Adipocyte (in vitro differentiated cells): ENCODE measurements at regions not wholly inside any gene's neighbourhood (a gene's known extent, or its start where the extent isn't known, plus 50 kb on each side); places are given as distances from the start of the nearest gene placed in this dataset.
A peak's percentile ranks its signal among the peaks of the same experiment; 100 is the strongest.

Source experiments
- DNase-seq: peaks from one replicate; pipeline ENCODE4 v3.0.0-alpha.2; 2015; ENCODE audit warnings: low read depth
- H3K27me3 ChIP-seq: replicated peaks from 2 replicates; pipeline ENCODE4 v1.7.0; 2013; ENCODE audit warnings: mild to moderate bottlenecking, low read length, moderate library complexity; ENCODE audit not compliant: control insufficient read depth, insufficient read depth
- H3K36me3 ChIP-seq: 2 replicates; pipeline ENCODE4 v1.7.0; 2013; ENCODE audit warnings: low read length, mild to moderate bottlenecking, moderate library complexity; ENCODE audit not compliant: control insufficient read depth, insufficient read depth, severe bottlenecking
- H3K4me1 ChIP-seq: 2 replicates; pipeline ENCODE4 v1.7.0; 2013; ENCODE audit warnings: mild to moderate bottlenecking, low read length, moderate library complexity; ENCODE audit not compliant: control insufficient read depth, insufficient read depth
- H3K4me3 ChIP-seq: 2 replicates; pipeline ENCODE4 v1.7.0; 2013; ENCODE audit warnings: mild to moderate bottlenecking, low read length, moderate library complexity
- H3K9ac ChIP-seq: 2 replicates; pipeline ENCODE4 v1.7.0; 2013; ENCODE audit warnings: mild to moderate bottlenecking, low read length, moderate library complexity
- H3K9me3 ChIP-seq: 2 replicates; pipeline ENCODE4 v1.7.0; 2013; ENCODE audit warnings: mild to moderate bottlenecking, low read length, moderate library complexity; ENCODE audit not compliant: control insufficient read depth

DNA sequence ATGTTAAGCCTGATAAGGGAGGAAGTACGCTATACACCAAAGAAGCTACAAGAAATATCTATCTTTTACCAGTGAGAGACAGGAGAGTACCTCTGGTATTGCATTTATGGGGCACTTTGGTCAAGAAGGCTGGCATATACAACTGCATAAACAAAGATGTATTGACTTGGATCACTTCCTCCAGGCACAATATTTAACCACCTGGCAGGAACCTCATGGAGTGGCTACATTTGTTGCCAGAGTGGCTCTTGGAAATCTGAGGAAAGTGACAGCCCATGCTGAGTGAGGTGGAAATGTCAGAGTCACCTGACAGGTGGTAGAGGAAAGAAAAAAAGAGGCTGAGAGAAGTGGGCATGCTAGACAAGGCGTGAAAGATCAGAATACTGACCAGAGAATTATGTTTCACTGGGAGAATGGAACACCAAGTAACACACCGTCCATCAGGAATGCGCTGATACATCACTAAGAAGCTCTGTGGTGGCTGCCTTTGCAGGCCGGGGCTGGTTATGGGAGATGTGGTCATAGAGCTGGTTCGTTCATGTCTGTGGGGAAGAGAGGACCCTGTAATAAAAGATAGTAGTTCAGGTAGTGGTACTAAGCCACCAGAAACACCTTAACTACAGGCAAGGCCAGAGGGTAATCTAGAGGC is 61.4 kb upstream of the UFL1 start:
- Histone ChIP-seq H3K4me1 (no peaks in the 10 kb centered on the region), H3K4me3 (no peak overlapping the region), H3K36me3 (no peaks in the 10 kb centered on the region), H3K9ac (no peak overlapping the region), H3K27me3 (no peaks in the 10 kb centered on the region), H3K9me3 (no peaks in the 10 kb centered on the region)
- no peak for DNase-seq

DNA sequence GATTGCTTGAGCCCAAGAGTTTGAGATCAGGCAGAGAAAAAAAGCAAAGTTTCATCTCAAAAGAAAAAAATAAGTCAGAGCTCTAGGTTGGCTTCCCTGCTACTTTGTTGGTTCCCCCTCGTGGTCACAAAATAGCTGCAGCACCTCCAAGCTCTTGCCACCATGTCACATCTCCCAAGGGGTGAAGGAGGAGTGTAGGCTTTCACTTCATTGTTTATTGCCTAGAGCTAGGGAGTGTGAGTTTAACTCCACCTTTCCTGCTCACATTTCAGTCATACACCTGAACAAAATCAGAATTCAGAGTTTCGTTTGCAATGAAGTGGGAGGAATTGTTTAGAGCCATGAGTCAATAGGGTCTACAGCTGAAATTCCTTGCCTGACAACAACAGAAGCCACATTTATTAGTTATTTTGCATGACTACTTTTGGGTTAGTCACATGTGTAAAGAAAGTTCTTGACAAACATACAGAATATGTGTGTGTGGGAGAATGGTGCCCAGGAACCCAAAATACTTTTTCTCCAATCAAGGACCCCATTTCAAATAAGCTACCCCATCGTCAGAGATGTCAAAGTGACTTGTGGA is 56.2 kb upstream of the UFL1 start:
- Histone ChIP-seq H3K36me3 (no peaks in the 10 kb centered on the region), H3K9ac (no peak overlapping the region), H3K27me3 (no peaks in the 10 kb centered on the region), H3K9me3 (no peaks in the 10 kb centered on the region), H3K4me1 (no peaks in the 10 kb centered on the region), H3K4me3 (no peak overlapping the region)
- no peak for DNase-seq

DNA sequence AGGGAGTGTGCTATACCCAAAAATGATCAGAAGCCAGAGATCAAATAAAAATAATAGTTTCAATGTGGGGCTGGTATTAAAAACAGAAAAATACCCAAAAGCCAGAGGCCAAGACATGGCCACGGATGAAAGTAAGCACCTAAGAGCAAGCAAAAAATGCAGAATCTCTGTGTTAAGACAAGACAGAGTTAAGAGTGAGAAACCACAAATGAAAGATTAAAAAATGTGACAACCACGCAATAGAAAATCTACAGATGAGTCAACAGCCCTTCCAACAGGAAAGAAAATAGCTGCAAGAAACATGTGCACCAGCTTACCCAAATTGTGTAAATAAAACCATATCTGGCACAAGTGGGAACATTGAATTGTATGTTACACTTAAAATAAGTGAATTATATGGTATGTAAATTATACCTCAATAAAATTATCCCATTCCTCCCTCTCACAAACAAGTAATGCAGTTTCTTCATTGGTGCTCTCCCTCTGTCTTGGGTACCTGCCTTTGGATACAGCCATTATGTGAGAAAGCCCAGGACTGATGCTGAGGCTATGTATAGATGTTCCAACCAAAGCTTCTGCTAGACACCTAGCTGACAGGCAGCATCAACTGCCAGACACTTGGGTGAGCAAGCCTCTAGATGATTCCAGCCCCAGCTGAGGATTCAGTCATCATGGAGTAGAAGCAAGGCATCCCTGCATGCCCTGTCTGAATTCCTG is 55.3 kb upstream of the UFL1 start:
- Histone ChIP-seq H3K9me3 (no peaks in the 10 kb centered on the region), H3K4me3 (no peak overlapping the region), H3K36me3 (no peaks in the 10 kb centered on the region), H3K27me3 (no peaks in the 10 kb centered on the region), H3K4me1 (no peaks in the 10 kb centered on the region), H3K9ac (no peak overlapping the region)
- no peak for DNase-seq

DNA sequence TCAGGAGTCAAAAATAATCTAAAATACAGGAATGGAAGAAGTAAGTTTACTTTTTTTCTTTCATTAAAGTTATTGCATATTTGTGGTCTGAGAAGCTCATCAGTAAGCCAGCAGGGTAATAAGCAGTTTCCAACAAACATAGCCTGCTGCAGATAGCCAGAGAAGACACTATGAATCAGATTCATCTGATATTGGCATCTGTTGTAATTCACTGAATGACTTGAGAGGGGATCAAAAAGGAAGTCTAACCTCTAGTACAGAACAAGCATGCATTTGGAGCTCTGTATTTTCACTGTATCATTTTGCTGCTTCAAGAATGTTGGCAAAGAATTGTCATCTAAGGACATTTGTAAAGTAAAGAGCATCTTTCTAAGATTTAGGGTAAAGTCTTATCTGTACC is 53.8 kb upstream of the UFL1 start:
- no peak for DNase-seq
- no peak overlapping the region for H3K9ac ChIP-seq
- no peaks in the 10 kb centered on the region for H3K4me1 ChIP-seq
- H3K27me3 ChIP-seq = no peaks in the 10 kb centered on the region
- H3K9me3 ChIP-seq = no peaks in the 10 kb centered on the region
- no peaks in the 10 kb centered on the region for H3K36me3 ChIP-seq
- no peak overlapping the region for H3K4me3 ChIP-seq

DNA sequence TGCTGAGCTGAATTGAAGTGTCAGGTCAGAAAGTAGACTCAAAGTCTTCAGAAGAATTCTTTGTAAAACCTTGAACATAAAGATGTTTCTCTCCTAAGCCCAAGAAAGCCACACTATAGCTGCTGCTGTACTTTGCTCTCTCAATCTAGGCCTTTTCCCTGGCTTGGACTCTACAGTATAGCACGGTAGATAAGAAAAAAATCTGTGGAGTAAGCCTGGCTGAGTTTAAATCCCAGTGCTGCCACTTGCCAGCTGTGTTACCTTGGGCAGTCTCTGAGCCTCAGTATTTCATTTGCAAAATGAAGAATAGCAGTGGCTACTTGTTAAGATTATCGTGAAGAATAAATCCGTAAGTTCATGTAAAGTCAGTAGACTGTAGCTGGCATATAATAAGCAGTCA is 53.3 kb upstream of the UFL1 start:
- no peak for DNase-seq
- no peaks in the 10 kb centered on the region for H3K36me3 ChIP-seq
- H3K27me3 ChIP-seq = no peaks in the 10 kb centered on the region
- H3K9me3 ChIP-seq = no peaks in the 10 kb centered on the region
- H3K4me1 ChIP-seq = no peaks in the 10 kb centered on the region
- H3K9ac ChIP-seq = no peak overlapping the region
- no peak overlapping the region for H3K4me3 ChIP-seq

DNA sequence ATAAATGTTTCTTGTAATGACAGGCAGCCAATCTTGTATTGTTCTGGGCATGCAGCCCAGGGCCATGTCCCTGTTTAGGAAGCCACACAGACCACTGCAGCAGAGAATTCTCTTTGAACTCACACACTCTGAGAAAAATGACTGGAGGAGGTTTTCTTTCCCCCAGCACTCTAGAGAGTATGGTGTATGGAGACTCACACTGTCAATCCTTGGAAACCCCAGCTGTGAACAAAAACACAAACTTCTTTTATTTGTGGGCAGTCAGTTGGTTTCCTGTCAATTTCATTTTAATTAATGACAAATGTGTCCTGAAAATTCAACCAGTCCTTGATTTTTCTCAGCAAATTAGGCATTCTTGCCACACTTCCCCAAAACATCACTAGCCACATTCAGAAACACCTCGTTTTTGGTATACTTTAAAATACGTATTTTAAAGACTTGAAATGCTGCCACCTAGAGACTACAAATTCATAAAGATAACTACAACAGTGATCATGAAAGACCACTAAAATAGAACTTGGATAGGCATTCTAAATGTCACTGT is 52.9 kb upstream of the UFL1 start:
- peak; percentile 21 for DNase-seq
- no peak overlapping the region for H3K9ac ChIP-seq
- no peaks in the 10 kb centered on the region for H3K4me1 ChIP-seq
- H3K27me3 ChIP-seq = no peaks in the 10 kb centered on the region
- H3K36me3 ChIP-seq = no peaks in the 10 kb centered on the region
- no peak overlapping the region for H3K4me3 ChIP-seq
- no peaks in the 10 kb centered on the region for H3K9me3 ChIP-seq

DNA sequence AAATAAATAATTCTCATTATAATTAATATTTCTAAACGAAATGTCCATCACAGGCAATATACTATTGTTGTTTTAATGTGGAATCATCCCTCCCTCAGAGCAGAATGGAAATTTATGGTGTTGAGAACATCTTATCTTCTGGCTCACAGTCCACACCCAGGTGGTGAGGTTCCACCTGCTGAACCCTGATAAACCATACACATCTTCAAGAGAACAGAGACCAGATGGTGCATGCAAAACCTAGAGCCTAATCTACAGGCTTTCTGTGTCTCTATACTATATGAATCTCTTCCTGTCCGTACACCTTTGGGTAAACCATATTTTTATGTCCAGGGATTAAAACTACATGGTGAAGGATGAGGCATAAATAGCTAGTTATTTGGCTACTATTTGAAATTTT is 52.3 kb upstream of the UFL1 start:
- DNase-seq = no peak
- H3K27me3 ChIP-seq = no peaks in the 10 kb centered on the region

DNA sequence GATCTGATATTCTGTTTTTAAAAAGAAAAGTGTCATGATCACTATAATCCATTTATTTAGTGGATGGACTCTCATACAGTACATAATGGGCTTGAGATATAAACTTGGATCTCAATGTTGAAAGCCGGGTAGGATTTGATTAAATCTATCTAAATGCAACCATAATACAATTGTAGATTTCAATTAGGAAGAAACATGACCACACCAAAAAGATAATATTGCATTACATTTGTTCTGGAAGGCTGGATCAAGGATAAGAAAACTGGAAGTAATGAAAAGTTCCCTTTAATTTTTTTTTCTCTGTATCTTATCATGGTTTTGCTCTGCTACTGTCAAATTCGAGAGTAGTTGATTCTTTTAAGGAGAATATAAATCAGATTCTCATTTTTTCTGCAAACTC is 51.3 kb upstream of the UFL1 start:
- H3K4me1 ChIP-seq = no peaks in the 10 kb centered on the region
- no peaks in the 10 kb centered on the region for H3K27me3 ChIP-seq
- no peaks in the 10 kb centered on the region for H3K9me3 ChIP-seq
- no peaks in the 10 kb centered on the region for H3K36me3 ChIP-seq
- no peak overlapping the region for H3K9ac ChIP-seq
- DNase-seq = no peak
- H3K4me3 ChIP-seq = no peak overlapping the region

More for the DNA sequence above, 52.3 kb upstream of the UFL1 start:
- Histone ChIP-seq H3K9ac (no peak overlapping the region), H3K4me3 (no peak overlapping the region), H3K4me1 (no peaks in the 10 kb centered on the region), H3K9me3 (no peaks in the 10 kb centered on the region), H3K36me3 (no peaks in the 10 kb centered on the region)
